IPS-NIHi7 (cell line): ENCODE measurements at regions not wholly inside any gene's neighbourhood (a gene's known extent, or its start where the extent isn't known, plus 50 kb on each side); places are given as distances from the start of the nearest gene placed in this dataset.

Experiments
- DNase-seq: peaks from one replicate; pipeline ENCODE4 v3.0.0; 2012; ENCODE audit warnings: mixed read lengths; ENCODE audit errors: extremely low spot score

- DNase-seq = no peak
Measured at GRCh38 chr13:27014406-27015359, 156.9 kb downstream of the USP12 start.

- DNase-seq = no peak
Measured at GRCh38 chr13:27012482-27013197, 159.0 kb downstream of the USP12 start.

- DNase-seq = no peak
Measured at GRCh38 chr13:27011661-27012060, 159.9 kb downstream of the USP12 start.

- DNase-seq = no peak
Measured at GRCh38 chr13:27008733-27009132, 162.9 kb downstream of the USP12 start.

GRCh38 chr13:27007166-27007565 lies 164.4 kb downstream of the USP12 start:
- DNase-seq = no peak

- DNase-seq = peak; percentile 42
Measured at GRCh38 chr13:27006519-27007161, 165.0 kb downstream of the USP12 start.

GRCh38 chr13:27005976-27006518 lies 165.6 kb downstream of the USP12 start:
- DNase-seq = no peak

GRCh38 chr13:27005556-27005955 lies 166.1 kb downstream of the USP12 start:
- no peak for DNase-seq

GRCh38 chr13:27004866-27005265 lies 166.7 kb downstream of the USP12 start:
- DNase-seq = no peak

- no peak for DNase-seq
Measured at GRCh38 chr13:27004326-27004725, 167.3 kb downstream of the USP12 start.

GRCh38 chr13:27001705-27002104 lies 169.9 kb downstream of the USP12 start:
- no peak for DNase-seq

GRCh38 chr13:27000686-27001085 lies 170.9 kb downstream of the USP12 start:
- DNase-seq = no peak

GRCh38 chr13:26999499-26999898 lies 172.1 kb downstream of the USP12 start:
- DNase-seq = no peak

- DNase-seq = no peak
Measured at GRCh38 chr13:26998292-26998691, 173.3 kb downstream of the USP12 start.

- DNase-seq = no peak
Measured at GRCh38 chr13:26996965-26997752, 174.5 kb downstream of the USP12 start.

GRCh38 chr13:26995159-26995558 lies 176.5 kb downstream of the USP12 start:
- no peak for DNase-seq

- DNase-seq = no peak
Measured at GRCh38 chr13:26993780-26994179, 177.8 kb downstream of the USP12 start.

GRCh38 chr13:26992951-26993719 lies 178.5 kb downstream of the USP12 start:
- DNase-seq = no peak

GRCh38 chr13:26991508-26992181 lies 180.0 kb downstream of the USP12 start:
- DNase-seq = no peak
